Activated CD8-positive, alpha-beta memory T cell treated with anti-CD3 and anti-CD28 coated beads, Interleukin-2, amount 50 U/mL, for 48 hours (primary cell): ENCODE measurements at regions not wholly inside any gene's neighbourhood (a gene's known extent, or its start where the extent isn't known, plus 50 kb on each side); places are given as distances from the start of the nearest gene placed in this dataset.

Source experiments
- DNase-seq: peaks from one replicate; pipeline ENCODE4 v3.0.0-alpha.2; 2020

GRCh38 chr15:70420948-70421482 is 323.3 kb upstream of the TLE3 start:
- no peak for DNase-seq

GRCh38 chr15:70420086-70420947 is 322.6 kb upstream of the TLE3 start:
- no peak for DNase-seq

GRCh38 chr15:70418943-70419342 is 321.2 kb upstream of the TLE3 start:
- no peak for DNase-seq

- DNase-seq = no peak
Observed at GRCh38 chr15:70417535-70417934, 319.8 kb upstream of the TLE3 start.

- no peak for DNase-seq
Observed at GRCh38 chr15:70416829-70417228, 319.1 kb upstream of the TLE3 start.

GRCh38 chr15:70415398-70415797 is 317.7 kb upstream of the TLE3 start:
- DNase-seq = no peak

- DNase-seq = no peak
Observed at GRCh38 chr15:70414626-70415025, 316.9 kb upstream of the TLE3 start.

- no peak for DNase-seq
Observed at GRCh38 chr15:70412794-70413193, 315.1 kb upstream of the TLE3 start.

GRCh38 chr15:70411143-70411863 is 313.6 kb upstream of the TLE3 start:
- no peak for DNase-seq

GRCh38 chr15:70410371-70410985 is 312.8 kb upstream of the TLE3 start:
- no peak for DNase-seq

GRCh38 chr15:70409388-70409787 is 311.7 kb upstream of the TLE3 start:
- no peak for DNase-seq

GRCh38 chr15:70407955-70408354 is 310.2 kb upstream of the TLE3 start:
- no peak for DNase-seq

- no peak for DNase-seq
Observed at GRCh38 chr15:70407336-70407670, 309.6 kb upstream of the TLE3 start.

GRCh38 chr15:70406617-70407335 is 309.1 kb upstream of the TLE3 start:
- no peak for DNase-seq

GRCh38 chr15:70401709-70402108 is 304.0 kb upstream of the TLE3 start:
- no peak for DNase-seq

- no peak for DNase-seq
Observed at GRCh38 chr15:70400766-70401541, 303.2 kb upstream of the TLE3 start.

- DNase-seq = no peak
Observed at GRCh38 chr15:70399204-70399603, 301.5 kb upstream of the TLE3 start.

GRCh38 chr15:70398694-70399093 is 301.0 kb upstream of the TLE3 start:
- no peak for DNase-seq

- no peak for DNase-seq
Observed at GRCh38 chr15:70396807-70397206, 299.1 kb upstream of the TLE3 start.

GRCh38 chr15:70395164-70395563 is 297.4 kb upstream of the TLE3 start:
- DNase-seq = no peak

GRCh38 chr15:70390723-70391122 is 293.0 kb upstream of the TLE3 start:
- no peak for DNase-seq

GRCh38 chr15:70387993-70388392 is 290.3 kb upstream of the TLE3 start:
- no peak for DNase-seq
